Amniotic epithelial cell (primary cell): ENCODE measurements at regions not wholly inside any gene's neighbourhood (a gene's known extent, or its start where the extent isn't known, plus 50 kb on each side); places are given as distances from the start of the nearest gene placed in this dataset.

Source experiments
- DNase-seq: peaks from one replicate; pipeline ENCODE4 v3.0.0-alpha.2; 2010; ENCODE audit warnings: low read depth

GRCh38 chr22:47698906-47699305 lies 936.5 kb downstream of the TBC1D22A start:
- no peak for DNase-seq

DNA sequence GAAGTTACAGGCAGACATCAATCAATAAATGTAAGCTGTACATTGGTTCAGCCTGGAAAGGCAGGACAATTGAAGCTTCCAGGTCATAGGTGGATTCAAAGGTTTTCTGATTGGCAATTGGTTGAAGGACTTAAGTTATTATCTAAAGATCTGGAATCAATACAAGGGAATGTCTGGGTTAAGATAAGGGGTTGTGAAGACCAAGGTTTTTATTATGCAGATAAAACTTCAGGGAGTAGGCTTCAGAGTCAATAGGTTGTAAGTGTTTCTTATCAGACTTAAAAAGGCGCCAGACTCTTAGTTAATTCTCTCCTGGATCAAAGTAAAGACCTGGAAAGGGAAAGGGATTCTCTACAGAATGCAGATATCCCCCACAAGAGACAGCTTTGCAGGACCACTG lies 935.4 kb downstream of the TBC1D22A start:
- no peak for DNase-seq

DNA sequence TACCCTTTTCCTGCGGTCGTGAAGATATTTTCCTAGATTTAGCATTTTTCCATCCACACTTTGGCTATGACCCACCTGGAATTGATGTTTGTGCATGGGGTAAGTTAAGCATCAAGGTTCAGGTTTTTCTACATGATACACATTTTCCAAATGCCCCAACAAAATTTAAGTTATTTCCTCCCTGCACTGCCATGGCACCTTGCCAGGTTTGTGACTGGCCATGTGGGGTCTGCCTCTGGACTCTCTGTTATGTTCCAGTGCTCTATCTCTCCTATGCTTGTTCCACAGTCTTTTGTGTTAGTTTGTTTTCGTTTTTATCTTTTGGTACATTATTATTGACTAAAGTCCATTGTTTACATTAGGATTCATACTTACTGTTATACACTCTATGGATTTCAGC lies 934.3 kb downstream of the TBC1D22A start:
- DNase-seq: no peak

DNA sequence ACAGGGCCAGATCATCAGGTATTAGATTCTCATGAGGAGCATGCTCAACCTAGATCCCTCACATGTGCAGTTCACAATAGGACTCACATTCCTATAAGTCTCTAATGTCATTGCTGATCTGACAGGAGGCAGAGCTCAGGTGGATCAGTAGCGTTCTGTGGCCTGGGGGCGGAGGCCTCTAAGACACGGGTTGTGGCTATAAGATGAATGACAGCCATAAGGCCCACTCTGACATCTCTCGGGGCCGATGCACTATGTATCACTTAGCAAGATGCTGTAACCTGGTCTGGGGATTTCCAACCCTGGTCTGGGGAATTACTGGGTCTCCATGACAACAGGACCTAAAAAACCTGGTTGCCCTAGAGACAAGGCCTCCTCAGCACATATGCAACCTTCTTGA lies 932.7 kb downstream of the TBC1D22A start:
- no peak for DNase-seq

GRCh38 chr22:47694536-47695130 lies 932.2 kb downstream of the TBC1D22A start:
- no peak for DNase-seq

DNA sequence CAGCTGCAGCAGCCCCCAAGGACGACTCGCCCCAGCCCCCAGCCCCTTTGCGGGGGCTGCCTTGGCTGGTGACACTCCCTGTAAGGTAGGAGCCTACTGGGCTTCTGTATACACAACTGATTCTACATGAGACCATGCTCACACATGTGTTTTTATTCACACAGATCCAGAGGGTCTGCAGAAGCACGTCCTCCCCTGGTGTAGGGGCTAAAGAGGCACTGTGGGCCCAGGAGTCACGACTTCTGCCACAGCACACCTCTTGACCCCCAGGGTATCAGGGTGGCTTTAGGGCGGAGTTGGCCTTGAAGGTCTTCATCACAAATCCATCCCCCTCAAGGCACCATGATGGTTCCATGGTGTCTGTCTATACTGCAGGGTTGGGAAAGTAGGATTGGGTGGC lies 931.2 kb downstream of the TBC1D22A start:
- DNase-seq: no peak

- no peak for DNase-seq
Measured at GRCh38 chr22:47692811-47693210, 930.4 kb downstream of the TBC1D22A start.

- no peak for DNase-seq
Measured at GRCh38 chr22:47691152-47691895, 928.9 kb downstream of the TBC1D22A start.

- no peak for DNase-seq
Measured at GRCh38 chr22:47690586-47690985, 928.1 kb downstream of the TBC1D22A start.

DNA sequence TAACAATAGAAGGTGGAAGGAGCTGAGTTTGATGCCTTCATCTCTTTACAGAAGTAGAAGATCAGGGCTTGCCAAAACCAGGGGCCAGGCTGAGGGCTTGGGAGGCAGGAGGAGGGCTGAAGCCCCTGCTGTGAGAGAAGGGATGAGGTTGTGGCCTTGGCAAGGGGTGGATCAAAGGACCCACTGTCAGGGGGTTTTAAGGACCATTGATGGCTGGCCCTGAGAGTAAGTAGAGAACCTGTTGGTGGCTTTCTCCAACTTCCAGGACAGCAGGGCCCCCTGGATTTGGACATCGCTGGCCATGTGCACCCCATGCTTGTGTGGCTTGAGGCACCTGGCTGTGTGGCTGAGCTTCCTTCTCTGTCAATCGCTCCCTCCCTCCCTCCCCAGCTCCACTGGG lies 927.7 kb downstream of the TBC1D22A start:
- no peak for DNase-seq

- DNase-seq: no peak
Measured at GRCh38 chr22:47687776-47688175, 925.3 kb downstream of the TBC1D22A start.

DNA sequence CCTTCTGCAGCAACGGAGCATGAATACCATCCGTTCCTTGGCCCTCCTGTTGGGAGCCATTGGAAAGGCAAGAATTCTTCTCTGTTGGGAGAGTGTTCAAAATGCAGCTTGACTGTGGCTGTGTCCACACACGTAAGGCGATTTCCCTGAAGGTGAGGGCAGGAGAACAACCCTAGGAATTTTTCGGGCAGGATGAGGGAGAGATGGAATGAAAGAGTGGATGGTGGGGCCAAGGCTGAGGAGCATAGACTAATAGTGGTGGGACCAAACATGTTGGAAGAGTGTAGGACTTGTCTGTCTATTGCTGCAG lies 924.9 kb downstream of the TBC1D22A start:
- no peak for DNase-seq

DNA sequence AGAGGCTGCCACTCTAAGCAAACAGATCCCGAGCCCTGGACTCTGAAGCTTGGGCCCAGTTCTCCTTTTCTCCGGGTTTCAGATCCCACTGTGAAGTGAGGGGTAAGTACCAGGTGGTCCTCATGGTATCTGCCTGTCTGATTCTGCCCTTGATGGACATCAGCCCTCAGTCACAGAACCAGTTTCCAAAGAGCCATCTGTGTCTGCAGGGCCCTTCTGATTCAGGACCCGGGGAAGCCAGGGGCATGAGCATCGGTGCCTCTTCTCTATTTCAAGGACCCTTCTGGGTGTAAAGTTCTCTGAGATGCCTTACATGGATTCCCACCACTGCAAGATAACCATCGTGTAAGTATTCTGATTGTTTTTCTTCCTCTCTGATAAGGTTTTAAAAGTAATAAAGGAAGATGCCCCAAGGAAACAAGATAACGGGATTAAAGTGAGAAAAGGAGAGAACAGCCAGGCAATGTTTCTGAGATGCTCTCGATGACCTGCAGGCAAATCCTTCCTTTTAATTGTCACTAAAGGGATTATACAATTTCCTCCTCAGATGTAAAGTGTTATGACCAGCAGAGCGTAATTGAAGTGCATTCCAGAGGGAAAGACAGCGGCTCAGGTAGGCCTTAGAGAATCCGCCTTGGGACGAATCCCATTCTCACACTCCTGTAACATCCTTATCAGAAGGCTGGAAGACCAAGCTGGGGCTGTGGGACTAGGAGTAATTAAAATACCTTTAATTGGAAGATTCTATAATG lies 924.3 kb downstream of the TBC1D22A start:
- DNase-seq: no peak

DNA sequence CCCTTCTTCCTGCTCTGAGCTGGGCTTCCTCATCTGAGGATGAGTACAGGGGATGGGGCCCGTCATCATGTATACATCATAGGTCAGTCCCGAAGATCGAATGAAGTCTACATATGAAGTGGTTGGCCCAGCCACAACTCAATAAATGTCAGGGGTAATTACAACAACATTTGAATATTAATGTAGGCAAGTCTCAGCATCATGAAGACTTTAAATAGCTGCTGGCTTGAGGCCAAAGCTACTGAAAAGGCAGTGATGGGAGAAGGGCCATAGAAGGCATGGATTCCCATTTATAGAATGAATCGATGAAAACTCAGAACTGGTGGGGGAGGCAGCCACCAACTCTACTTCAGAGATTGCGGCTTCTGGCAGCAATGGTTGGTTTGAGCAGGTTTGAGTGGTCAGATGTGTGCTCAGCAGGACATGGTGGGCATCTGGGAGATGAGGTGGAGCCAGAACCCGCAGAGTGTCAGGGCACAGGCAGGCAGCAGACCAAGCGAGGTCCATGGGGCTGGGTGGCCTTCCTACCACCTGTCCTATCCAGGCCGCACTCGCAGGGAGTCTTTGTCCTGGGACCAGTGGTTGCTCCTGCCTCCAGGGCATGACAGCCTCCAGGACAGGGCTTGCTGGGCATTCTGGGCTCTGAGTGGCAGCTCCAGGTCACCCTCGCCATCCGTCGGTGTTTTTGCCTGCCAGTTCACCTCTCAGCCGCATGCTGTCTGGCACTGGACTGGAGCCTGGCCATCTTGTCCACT lies 919.1 kb downstream of the TBC1D22A start:
- DNase-seq: no peak

GRCh38 chr22:47678636-47679287 lies 916.3 kb downstream of the TBC1D22A start:
- DNase-seq: no peak

- DNase-seq: no peak
Measured at GRCh38 chr22:47678048-47678447, 915.6 kb downstream of the TBC1D22A start.

DNA sequence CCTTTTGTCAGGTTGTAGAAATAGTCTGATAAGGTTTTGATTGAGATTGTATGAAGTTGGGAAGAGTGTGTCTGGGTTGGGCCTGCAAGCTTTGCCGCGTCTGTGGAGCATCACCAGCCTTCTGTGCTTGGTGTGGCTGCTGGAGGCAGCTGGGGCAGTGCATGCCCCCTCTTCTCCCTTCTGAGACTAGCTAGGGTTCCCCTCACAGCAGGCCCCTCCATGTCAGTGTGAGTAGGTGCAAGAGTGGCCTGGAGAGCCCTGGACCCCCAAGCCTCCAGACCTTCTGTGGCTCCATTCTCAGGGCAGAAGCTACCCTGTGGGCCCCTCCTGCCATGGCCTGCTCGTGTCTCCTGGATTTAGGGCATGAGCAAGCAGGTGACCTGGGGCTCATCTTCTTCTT lies 914.2 kb downstream of the TBC1D22A start:
- DNase-seq: no peak

GRCh38 chr22:47674600-47674999 lies 912.1 kb downstream of the TBC1D22A start:
- no peak for DNase-seq

GRCh38 chr22:47673557-47673956 lies 911.1 kb downstream of the TBC1D22A start:
- no peak for DNase-seq

GRCh38 chr22:47672526-47672925 lies 910.1 kb downstream of the TBC1D22A start:
- no peak for DNase-seq

DNA sequence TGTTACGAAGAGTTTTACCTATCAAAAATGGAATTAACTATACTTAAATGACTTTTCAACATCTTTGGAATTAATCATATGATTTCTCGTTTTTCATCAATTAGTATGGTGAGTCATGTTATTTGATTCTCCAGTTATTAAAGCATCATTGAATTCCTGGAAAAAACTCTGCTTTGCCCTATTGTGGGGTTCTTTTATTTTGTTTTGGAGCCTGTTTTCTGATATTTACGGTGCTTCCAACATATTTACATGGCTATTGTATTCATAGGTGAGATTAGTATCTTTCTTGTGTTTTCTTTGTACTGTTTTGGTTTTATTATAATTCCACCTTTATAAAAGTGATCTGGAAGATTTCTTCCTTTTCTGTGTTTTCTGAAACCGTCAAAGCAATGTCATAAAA lies 902.7 kb downstream of the TBC1D22A start:
- no peak for DNase-seq
